GM12864 (cell line): ENCODE measurements at regions not wholly inside any gene's neighbourhood (a gene's known extent, or its start where the extent isn't known, plus 50 kb on each side); places are given as distances from the start of the nearest gene placed in this dataset.
"Not testable (repeated sequence)": the region's sequence is repeated elsewhere in the genome, so short reads cannot be mapped to it uniquely, and the experiment has no call there.

Experiments
- DNase-seq: peaks from one replicate; pipeline ENCODE4 v3.0.0-alpha.2; 2011; ENCODE audit warnings: low read depth
- H3K4me3 ChIP-seq: 2 replicates; pipeline ENCODE4 v1.5.1; 2011; ENCODE audit warnings: mild to moderate bottlenecking, low read depth, low read length, control low read depth
- CTCF ChIP-seq: IDR thresholded peaks from 2 replicates; pipeline ENCODE4 v1.5.1; 2011; ENCODE audit warnings: low read depth, mild to moderate bottlenecking, moderate library complexity, low read length, control low read depth, inconsistent platforms; ENCODE audit errors: missing control alignments

GRCh38 chr10:76815505-76815904, 822.1 kb downstream of the KCNMA1 start:
- H3K4me3 ChIP-seq, DNase-seq: not testable (repeated sequence)

GRCh38 chr10:76811430-76811829, 826.2 kb downstream of the KCNMA1 start:
- no peak for TF ChIP-seq CTCF
- H3K4me3 ChIP-seq = no peak overlapping the region
- no peak for DNase-seq

- no peak for DNase-seq
These were observed 849.2 kb downstream of the KCNMA1 start for GRCh38 chr10:76788452-76788811.

GRCh38 chr10:76787746-76788451, 849.7 kb downstream of the KCNMA1 start:
- no peak for DNase-seq
- H3K4me3 ChIP-seq = no peak overlapping the region
- TF ChIP-seq CTCF = no peak

More at GRCh38 chr10:76788452-76788811, 849.2 kb downstream of the KCNMA1 start:
- H3K4me3 ChIP-seq = no peak overlapping the region
- no peak for TF ChIP-seq CTCF

- no peak for DNase-seq
- TF ChIP-seq CTCF = no peak
- H3K4me3 ChIP-seq = no peak overlapping the region
These were observed 851.0 kb downstream of the KCNMA1 start for GRCh38 chr10:76786504-76787072.

GRCh38 chr10:76784076-76784475, 853.5 kb downstream of the KCNMA1 start:
- no peak for DNase-seq
- no peak overlapping the region for H3K4me3 ChIP-seq
- TF ChIP-seq CTCF = no peak

GRCh38 chr10:76779796-76780301, 857.8 kb downstream of the KCNMA1 start:
- no peak for TF ChIP-seq CTCF
- H3K4me3 ChIP-seq = no peak overlapping the region
- DNase-seq = no peak
